KMS-11 (cell line): ENCODE measurements at regions not wholly inside any gene's neighbourhood (a gene's known extent, or its start where the extent isn't known, plus 50 kb on each side); places are given as distances from the start of the nearest gene placed in this dataset.

Source experiments
- H2AFZ ChIP-seq: fragments of 200-600 bp; sonication (generic); 2 replicates; pipeline ENCODE4 v1.6.1; 2016; ENCODE audit warnings: antibody characterized with exemption, mixed run types, low read depth
- H3K27ac ChIP-seq: fragments of 200-600 bp; sonication (generic); 2 replicates; pipeline ENCODE4 v1.6.1; 2016; ENCODE audit warnings: mild to moderate bottlenecking, mixed run types
- H3K27me3 ChIP-seq: fragments of 200-600 bp; sonication (generic); 2 replicates; pipeline ENCODE4 v1.6.1; 2017; ENCODE audit warnings: mild to moderate bottlenecking, low read depth, mixed run types, moderate library complexity; ENCODE audit not compliant: insufficient read depth
- H3K36me3 ChIP-seq: fragments of 200-600 bp; sonication (generic); 2 replicates; pipeline ENCODE4 v1.6.1; 2017; ENCODE audit warnings: mild to moderate bottlenecking, mixed run types; ENCODE audit not compliant: insufficient read depth
- H3K4me1 ChIP-seq: fragments of 200-600 bp; sonication (generic); 2 replicates; pipeline ENCODE4 v1.6.1; 2016; ENCODE audit warnings: mild to moderate bottlenecking, low read depth, mixed run types; ENCODE audit not compliant: poor library complexity, severe bottlenecking
- H3K4me2 ChIP-seq: fragments of 200-600 bp; sonication (generic); 2 replicates; pipeline ENCODE4 v1.7.0; 2016; ENCODE audit warnings: mild to moderate bottlenecking, mixed run types
- H3K4me3 ChIP-seq: fragments of 200-600 bp; sonication (generic); IDR thresholded peaks from 2 replicates; pipeline ENCODE4 v1.6.1; 2017; ENCODE audit warnings: low read depth, low read length, mixed read lengths; ENCODE audit not compliant: insufficient read depth
- H3K79me2 ChIP-seq: fragments of 200-600 bp; sonication (generic); 2 replicates; pipeline ENCODE4 v1.6.1; 2016; ENCODE audit warnings: low read depth, mixed run types; ENCODE audit not compliant: insufficient read depth
- H3K9ac ChIP-seq: fragments of 200-600 bp; sonication (generic); 2 replicates; pipeline ENCODE4 v1.6.1; 2016; ENCODE audit warnings: mild to moderate bottlenecking, mixed run types
- H4K20me1 ChIP-seq: fragments of 200-600 bp; sonication (generic); 2 replicates; pipeline ENCODE4 v1.6.1; 2016; ENCODE audit warnings: mild to moderate bottlenecking, mixed run types; ENCODE audit not compliant: insufficient read depth
- CTCF ChIP-seq: fragments of 200-600 bp; sonication (generic); conservative IDR thresholded peaks from 2 replicates; pipeline ENCODE4 v1.6.1; 2017; ENCODE audit warnings: low read depth, mild to moderate bottlenecking, antibody characterized with exemption, low read length, moderate library complexity, mixed read lengths

DNA sequence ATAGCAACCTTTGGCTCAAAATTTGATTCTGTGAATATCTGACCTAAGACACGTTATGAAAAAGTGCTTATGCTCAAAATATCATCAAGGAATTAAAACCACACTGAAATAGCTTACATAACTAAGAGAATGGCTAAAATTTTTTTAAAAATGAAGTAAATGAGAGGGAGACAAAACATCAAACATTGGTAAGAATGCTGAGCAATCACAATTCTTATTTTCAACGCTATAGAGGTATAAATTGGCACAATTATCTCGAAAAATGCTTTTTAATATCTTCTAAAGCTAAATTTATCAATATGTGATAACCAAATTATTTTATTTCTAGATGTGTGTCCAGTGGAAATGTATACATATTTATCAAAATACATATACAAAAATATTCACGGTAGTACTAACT is 381.3 kb downstream of the ANXA1 start:
- no peak overlapping the region for H3K4me3 ChIP-seq
- H3K36me3 ChIP-seq, result no peaks in the 10 kb centered on the region
- peaks cover 40% of the 10 kb centered on the region for H3K4me1 ChIP-seq
- H3K27me3 ChIP-seq, result no peaks in the 10 kb centered on the region
- H3K79me2 ChIP-seq, result no peaks in the 10 kb centered on the region
- H3K27ac ChIP-seq, result no peak overlapping the region
- no peak overlapping the region for H3K9ac ChIP-seq
- H4K20me1 ChIP-seq, result no peaks in the 10 kb centered on the region
- TF ChIP-seq CTCF, result no peak
- no peak overlapping the region for H2AFZ ChIP-seq
- no peak overlapping the region for H3K4me2 ChIP-seq

- H4K20me1 ChIP-seq, result no peaks in the 10 kb centered on the region
- no peaks in the 10 kb centered on the region for H3K79me2 ChIP-seq
- no peak for TF ChIP-seq CTCF
- no peak overlapping the region for H3K4me2 ChIP-seq
- no peak overlapping the region for H3K27ac ChIP-seq
- H3K4me3 ChIP-seq, result no peak overlapping the region
- peaks cover 17% of the 10 kb centered on the region for H3K4me1 ChIP-seq
- no peak overlapping the region for H3K9ac ChIP-seq
- no peaks in the 10 kb centered on the region for H3K27me3 ChIP-seq
- H3K36me3 ChIP-seq, result no peaks in the 10 kb centered on the region
- H2AFZ ChIP-seq, result no peak overlapping the region
Measured at GRCh38 chr9:73536403-73536802, 384.7 kb downstream of the ANXA1 start.

DNA sequence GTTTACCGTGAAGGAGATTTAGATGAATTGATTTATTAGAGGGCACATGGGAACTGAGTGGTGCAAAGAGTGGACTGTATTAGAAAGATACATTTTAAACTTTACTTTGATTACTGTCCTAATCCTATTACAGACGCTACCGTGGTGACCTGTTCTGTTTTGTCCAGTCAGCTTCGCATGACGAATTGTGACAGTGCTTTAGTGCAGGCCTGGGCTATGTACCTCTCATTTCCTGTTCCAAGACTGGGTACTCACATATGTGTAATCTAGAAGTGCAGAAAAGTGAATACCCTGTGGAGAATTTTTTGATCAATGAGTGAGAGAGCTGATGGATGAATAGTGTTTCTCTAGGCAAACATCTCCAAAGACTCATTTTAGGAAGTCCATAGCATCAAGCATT is 385.9 kb downstream of the ANXA1 start:
- Histone ChIP-seq H3K9ac (no peak overlapping the region), H4K20me1 (no peaks in the 10 kb centered on the region), H3K4me1 (peaks cover 6% of the 10 kb centered on the region), H2AFZ (no peak overlapping the region), H3K4me2 (no peak overlapping the region), H3K27ac (no peak overlapping the region), H3K4me3 (no peak overlapping the region), H3K36me3 (no peaks in the 10 kb centered on the region), H3K27me3 (no peaks in the 10 kb centered on the region), H3K79me2 (no peaks in the 10 kb centered on the region)
- TF ChIP-seq CTCF, result no peak

DNA sequence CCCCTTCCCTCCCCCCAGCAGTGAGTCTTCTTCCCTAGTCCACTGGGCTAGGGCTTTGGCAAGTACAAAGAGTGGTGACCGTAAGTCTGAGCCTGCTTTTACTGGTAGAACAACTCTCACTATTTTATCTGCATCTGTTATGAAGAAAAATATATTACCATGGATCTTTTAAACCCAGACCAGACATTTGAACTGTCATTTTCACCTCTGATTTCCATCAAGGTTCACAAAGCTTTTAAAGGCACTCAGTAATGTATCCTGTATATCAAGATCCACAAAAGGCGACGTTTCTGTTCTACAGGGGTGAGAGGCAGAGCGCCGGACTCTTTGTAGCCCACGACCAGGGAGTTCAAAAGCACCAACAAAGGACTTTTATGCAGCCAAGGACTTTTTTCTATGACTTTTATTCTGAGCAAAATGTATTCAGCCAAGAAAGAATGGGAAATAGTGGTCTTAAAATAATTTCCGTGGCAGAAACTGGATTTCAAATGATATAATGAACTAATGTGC is 388.3 kb downstream of the ANXA1 start:
- no peaks in the 10 kb centered on the region for H4K20me1 ChIP-seq
- H3K4me1 ChIP-seq, result no peaks in the 10 kb centered on the region
- no peaks in the 10 kb centered on the region for H3K36me3 ChIP-seq
- H3K79me2 ChIP-seq, result no peaks in the 10 kb centered on the region
- no peak overlapping the region for H3K4me2 ChIP-seq
- no peak overlapping the region for H2AFZ ChIP-seq
- no peak overlapping the region for H3K27ac ChIP-seq
- H3K9ac ChIP-seq, result no peak overlapping the region
- H3K4me3 ChIP-seq, result no peak overlapping the region
- no peak for TF ChIP-seq CTCF
- no peaks in the 10 kb centered on the region for H3K27me3 ChIP-seq
